Spleen (tissue), 11 donors: ENCODE measurements at regions not wholly inside any gene's neighbourhood (a gene's known extent, or its start where the extent isn't known, plus 50 kb on each side); places are given as distances from the start of the nearest gene placed in this dataset.

Experiments used
- DNase-seq: peaks from one replicate; pipeline ENCODE4 v3.0.0-alpha.2; 2020
- H3K27ac ChIP-seq, 8 donors: fragments of 200-600 bp; sonication (generic) in 7 of 8; 1 replicate in 4 of 8; 2 replicates in 4 of 8; pipeline versions ENCODE4 v1.5.0 to v1.8.0; 2016 to 2021; ENCODE audit warnings: inconsistent platforms in 4 of 8, mild to moderate bottlenecking in 4 of 8, moderate library complexity in 1 of 8
- H3K27me3 ChIP-seq, 7 donors: fragments of 200-600 bp; sonication (generic) in 6 of 7; replicated peaks in 1 of 7; 1 replicate in 4 of 7; 2 replicates in 3 of 7; pipeline versions ENCODE4 v1.5.0 to v1.8.0; 2016 to 2021; ENCODE audit warnings: inconsistent platforms in 3 of 7, mild to moderate bottlenecking in 1 of 7
- H3K36me3 ChIP-seq, 6 donors: fragments of 200-600 bp; sonication (generic) in 5 of 6; 1 replicate in 4 of 6; 2 replicates in 2 of 6; pipeline versions ENCODE4 v1.5.0 to v1.8.0; 2016 to 2021; ENCODE audit warnings: inconsistent platforms in 2 of 6
- H3K4me1 ChIP-seq, 6 donors: fragments of 200-600 bp; sonication (generic) in 5 of 6; 1 replicate in 3 of 6; 2 replicates in 3 of 6; pipeline versions ENCODE4 v1.5.0 to v1.8.0; 2016 to 2021; ENCODE audit warnings: inconsistent platforms in 3 of 6
- H3K4me3 ChIP-seq, 8 donors: fragments of 200-600 bp; sonication (generic) in 7 of 8; 1 replicate in 4 of 8; 2 replicates in 4 of 8; pipeline versions ENCODE4 v1.5.0 to v1.8.0; 2016 to 2021; ENCODE audit warnings: inconsistent platforms in 4 of 8, mild to moderate bottlenecking in 4 of 8, moderate library complexity in 2 of 8
- H3K9me3 ChIP-seq, 8 donors: fragments of 200-600 bp; sonication (generic) in 7 of 8; 1 replicate in 4 of 8; 2 replicates in 4 of 8; pipeline versions ENCODE4 v1.5.0 to v1.8.0; 2016 to 2021; ENCODE audit warnings: inconsistent platforms in 4 of 8
- CTCF ChIP-seq, 11 experiments: fragments of 200-600 bp in 7 of 11; fragments of 450-650 bp in 4 of 11; sonication (generic) in 4 of 11; IDR thresholded peaks in 8 of 11; conservative IDR thresholded peaks in 3 of 11; 1 replicate in 7 of 11; 2 replicates in 4 of 11; pipeline versions ENCODE4 v1.4.0 to v1.8.0; 2016 to 2021; ENCODE audit warnings: antibody characterized with exemption in 11 of 11, inconsistent platforms in 4 of 11, mild to moderate bottlenecking in 1 of 11
- POLR2A ChIP-seq, 3 donors: fragments of 450-650 bp; IDR thresholded peaks; one replicate each; pipeline ENCODE4 v1.5.1; 2017; ENCODE audit warnings: antibody characterized with exemption in 3 of 3, mild to moderate bottlenecking in 1 of 3
- POLR2AphosphoS5 ChIP-seq, 3 donors: sonication (generic); formaldehyde crosslinking; IDR thresholded peaks; one replicate each; pipeline ENCODE4 v1.5.1; 2017; ENCODE audit warnings: antibody characterized with exemption in 3 of 3
- WGBS, 5 donors: extraction: QIAGEN DNeasy Blood & Tissue Kit in 3 of 5; methylation state at CpG; one replicate each; pipeline versions ENCODE4 v1.1.5 to v1.1.7; 2013 to 2018; 5-methylcytosine and 5-hydroxymethylcytosine counted together
- intact Hi-C: fragments of 100-400 bp; cut with DNase I; formaldehyde crosslinking; loops from one replicate; pipeline ENCODE4 v1.15.0; 2023; ENCODE audit warnings: low total_unique reads
- donor health status: healthy with polysubstance abuse.
- donor health status: DM: no; HTN: no; CAD: no; lungs with moderate emphysema.
- donor health status: DM: no; HTN: no; CAD: no.
- donor health status: Bipolar disorder and iron deficiency.
- donor health status: healthy.
- donor health status: DM: no; HTN: no; CAD: no.
- donor health status: DM: yes; HTN: yes; CAD: no.

DNA sequence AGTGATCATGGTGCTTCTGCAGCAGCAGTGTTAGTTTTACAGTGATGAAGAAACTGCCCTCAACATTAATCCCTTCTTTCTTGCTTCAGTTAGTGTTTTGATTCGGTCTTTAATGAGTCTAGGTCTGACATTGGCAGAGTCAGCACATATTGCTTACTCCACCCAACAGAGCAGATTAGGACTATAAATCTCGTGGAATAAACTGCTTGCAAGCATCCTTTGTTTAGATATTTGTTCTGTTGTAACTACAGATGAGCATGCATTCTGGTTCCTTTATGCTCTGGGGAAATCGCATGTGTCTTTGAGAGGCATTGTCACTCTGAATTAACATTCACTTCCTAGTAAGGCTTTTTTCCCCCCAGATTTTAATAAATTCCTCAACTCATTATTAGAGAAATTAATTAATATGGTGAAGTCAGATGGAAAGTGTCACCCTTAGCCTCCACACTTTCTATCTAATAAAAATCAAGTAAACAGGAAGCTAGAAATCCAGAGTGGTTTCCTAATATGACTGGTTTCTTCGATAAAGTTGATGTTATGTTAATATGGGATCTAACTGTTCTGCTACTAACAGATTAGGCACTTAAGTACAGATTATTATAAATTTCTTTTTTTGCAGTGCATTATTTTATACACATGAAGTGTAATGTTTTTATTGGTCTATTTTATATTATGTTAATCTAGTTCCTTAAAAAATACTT is 86.2 kb upstream of the SSTR1 start:
- H3K4me3 ChIP-seq: no peak overlapping the region
- H3K27me3 ChIP-seq: no peaks in the 10 kb centered on the region
- WGBS, 5 donors: 19 to 47% (median 34%) methylated on average over 4 of the region's 4 CpGs
- intact Hi-C loops: no loop called here
- no peak for DNase-seq
- peaks cover 0 to 4% (median 0%) of the 10 kb centered on the region in 8 donors for H3K9me3 ChIP-seq
- TF ChIP-seq POLR2A (IDR thresholded peaks at IDR 0.05) (no peak), CTCF (IDR thresholded peaks at IDR 0.05 in 8 of 11, conservative IDR thresholded peaks at IDR 0.05 in 3 of 11) (no peak), POLR2AphosphoS5 (IDR thresholded peaks at IDR 0.05) (no peak)
- no peak overlapping the region for H3K27ac ChIP-seq
- H3K36me3 ChIP-seq: no peaks in the 10 kb centered on the region
- peaks cover 0 to 30% (median 7%) of the 10 kb centered on the region in 6 donors for H3K4me1 ChIP-seq

- DNase-seq: no peak
Observed at GRCh38 chr14:38122241-38122640, 85.5 kb upstream of the SSTR1 start.

GRCh38 chr14:38124506-38124905 is 83.2 kb upstream of the SSTR1 start:
- no peaks in the 10 kb centered on the region for H3K36me3 ChIP-seq
- no peak overlapping the region for H3K4me3 ChIP-seq
- no peaks in the 10 kb centered on the region for H3K27me3 ChIP-seq
- WGBS, 5 donors: 22 to 36% (median 28%) methylated on average over 3 of the region's 3 CpGs
- intact Hi-C loops: no loop called here
- H3K4me1 ChIP-seq: peaks cover 0 to 30% (median 7%) of the 10 kb centered on the region in 6 donors
- H3K27ac ChIP-seq: peak overlapping the region in 1 of 8 donors; percentile 14
- no peak for DNase-seq
- TF ChIP-seq CTCF (IDR thresholded peaks at IDR 0.05 in 8 of 11, conservative IDR thresholded peaks at IDR 0.05 in 3 of 11): no peak
- TF ChIP-seq POLR2A (IDR thresholded peaks at IDR 0.05): no peak
- TF ChIP-seq POLR2AphosphoS5 (IDR thresholded peaks at IDR 0.05): no peak
- H3K9me3 ChIP-seq: no peaks in the 10 kb centered on the region

More at GRCh38 chr14:38122241-38122640, 85.5 kb upstream of the SSTR1 start:
- WGBS, 5 donors: 78 to 94% (median 89%) methylated on average over 5 of the region's 5 CpGs
- H3K4me3 ChIP-seq: no peak overlapping the region
- peaks cover 0 to 4% (median 0%) of the 10 kb centered on the region in 8 donors for H3K9me3 ChIP-seq
- peaks cover 0 to 30% (median 7%) of the 10 kb centered on the region in 6 donors for H3K4me1 ChIP-seq
- no peak overlapping the region for H3K27ac ChIP-seq
- TF ChIP-seq POLR2A (IDR thresholded peaks at IDR 0.05) (no peak), CTCF (IDR thresholded peaks at IDR 0.05 in 8 of 11, conservative IDR thresholded peaks at IDR 0.05 in 3 of 11) (no peak), POLR2AphosphoS5 (IDR thresholded peaks at IDR 0.05) (no peak)
- intact Hi-C loops: no loop called here
- H3K36me3 ChIP-seq: no peaks in the 10 kb centered on the region
- H3K27me3 ChIP-seq: no peaks in the 10 kb centered on the region

DNA sequence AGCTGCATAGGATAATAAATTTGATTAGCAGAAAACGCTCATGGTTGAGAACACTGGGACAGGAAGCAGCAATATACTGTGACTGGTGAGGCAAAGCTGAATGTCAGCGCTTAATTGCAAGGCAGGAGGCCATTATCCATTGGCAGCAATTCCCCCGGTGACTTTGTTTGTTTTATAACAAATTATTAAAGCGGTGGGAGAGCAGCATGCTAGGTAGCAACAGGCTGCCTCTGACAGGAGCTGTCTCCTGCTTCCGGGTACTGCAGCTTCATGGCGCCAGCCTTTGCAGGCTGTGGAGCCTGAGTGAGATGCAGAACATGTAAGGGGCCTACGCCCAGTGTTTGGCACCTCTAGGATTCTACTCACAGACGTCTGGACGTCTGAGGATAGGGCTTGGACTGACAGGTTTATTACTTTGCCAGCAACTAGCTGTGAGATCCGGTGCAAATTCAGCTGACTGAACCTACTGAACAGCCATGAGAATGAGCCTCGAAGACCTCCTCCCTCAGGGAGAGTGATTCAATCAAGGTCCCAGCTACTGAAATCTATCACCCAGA is 82.1 kb upstream of the SSTR1 start:
- Histone ChIP-seq H3K9me3 (no peaks in the 10 kb centered on the region), H3K27me3 (no peaks in the 10 kb centered on the region), H3K4me1 (peaks cover 0 to 30% (median 7%) of the 10 kb centered on the region in 6 donors), H3K36me3 (no peaks in the 10 kb centered on the region), H3K27ac (no peak overlapping the region), H3K4me3 (no peak overlapping the region)
- DNase-seq: peak; percentile 73
- TF ChIP-seq CTCF (IDR thresholded peaks at IDR 0.05 in 8 of 11, conservative IDR thresholded peaks at IDR 0.05 in 3 of 11) (no peak), POLR2A (IDR thresholded peaks at IDR 0.05) (no peak), POLR2AphosphoS5 (IDR thresholded peaks at IDR 0.05) (no peak)
- intact Hi-C loops: no loop called here
- 29 to 35% (median 30%) methylated on average over 7 to 11 of the region's 11 CpGs for WGBS, 5 donors
